ENCODE measurements at regions not wholly inside any gene's neighbourhood (a gene's known extent, or its start where the extent isn't known, plus 50 kb on each side); places are given as distances from the start of the nearest gene placed in this dataset.

DNA sequence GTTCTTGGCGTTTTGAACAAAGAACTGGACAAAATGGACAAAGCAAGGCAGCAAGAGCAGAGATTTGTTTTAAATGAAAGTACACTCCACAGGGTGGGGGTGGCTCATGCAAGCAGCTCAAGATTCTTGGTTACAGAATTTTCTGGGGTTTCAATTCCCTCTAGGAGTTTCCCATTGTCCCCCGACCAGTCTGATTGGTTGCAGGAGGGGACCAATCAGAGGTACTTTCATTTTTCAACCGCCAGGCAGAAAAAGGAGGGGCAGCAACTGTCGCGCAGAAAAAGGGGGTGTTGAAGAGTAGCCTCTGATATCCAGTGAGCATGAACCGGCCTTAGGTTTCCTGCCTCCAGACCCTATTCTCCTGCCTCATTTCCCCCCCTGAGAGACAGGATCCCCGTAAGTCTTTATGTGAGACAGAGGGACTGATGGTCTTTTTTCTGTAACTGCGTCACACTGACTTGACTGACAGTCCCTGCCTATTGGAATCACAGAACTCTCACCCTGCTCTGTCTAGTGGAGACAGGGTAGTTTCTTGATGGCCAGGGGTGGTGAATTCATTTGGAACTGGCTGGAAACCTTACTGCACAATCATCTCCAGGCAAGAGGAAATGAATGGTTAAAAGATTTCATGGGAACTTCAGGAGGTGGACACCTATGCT lies 59.4 kb upstream of the ALOX12 start:
- DNase-seq (no peak), ATAC-seq (peak; percentile 53 to 90 (median 68))
- Histone ChIP-seq H3K4me1 (peaks cover 3% of the 10 kb centered on the region), H3K4me3 (peak overlapping the region; percentile 73), H3K27ac (peak overlapping the region; percentile 64), H3K9me3 (no peaks in the 10 kb centered on the region), H3K36me3 (ENCODE audit: insufficient read depth in 1 of 2, low read depth in 1 of 2) (no peaks in the 10 kb centered on the region), H3K27me3 (ENCODE audit: insufficient read depth in 3 of 3, low read length in 2 of 3) (no peaks in the 10 kb centered on the region)
- TF ChIP-seq, protein P1, sequence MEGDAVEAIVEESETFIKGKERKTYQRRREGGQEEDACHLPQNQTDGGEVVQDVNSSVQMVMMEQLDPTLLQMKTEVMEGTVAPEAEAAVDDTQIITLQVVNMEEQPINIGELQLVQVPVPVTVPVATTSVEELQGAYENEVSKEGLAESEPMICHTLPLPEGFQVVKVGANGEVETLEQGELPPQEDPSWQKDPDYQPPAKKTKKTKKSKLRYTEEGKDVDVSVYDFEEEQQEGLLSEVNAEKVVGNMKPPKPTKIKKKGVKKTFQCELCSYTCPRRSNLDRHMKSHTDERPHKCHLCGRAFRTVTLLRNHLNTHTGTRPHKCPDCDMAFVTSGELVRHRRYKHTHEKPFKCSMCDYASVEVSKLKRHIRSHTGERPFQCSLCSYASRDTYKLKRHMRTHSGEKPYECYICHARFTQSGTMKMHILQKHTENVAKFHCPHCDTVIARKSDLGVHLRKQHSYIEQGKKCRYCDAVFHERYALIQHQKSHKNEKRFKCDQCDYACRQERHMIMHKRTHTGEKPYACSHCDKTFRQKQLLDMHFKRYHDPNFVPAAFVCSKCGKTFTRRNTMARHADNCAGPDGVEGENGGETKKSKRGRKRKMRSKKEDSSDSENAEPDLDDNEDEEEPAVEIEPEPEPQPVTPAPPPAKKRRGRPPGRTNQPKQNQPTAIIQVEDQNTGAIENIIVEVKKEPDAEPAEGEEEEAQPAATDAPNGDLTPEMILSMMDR (IDR thresholded peaks at IDR 0.05): no peak
- intact Hi-C loops (cut with DNase I): no loop called here
- 45 to 65% (median 51%) methylated on average over 8 of the region's 8 CpGs for WGBS, 3 donors

DNA sequence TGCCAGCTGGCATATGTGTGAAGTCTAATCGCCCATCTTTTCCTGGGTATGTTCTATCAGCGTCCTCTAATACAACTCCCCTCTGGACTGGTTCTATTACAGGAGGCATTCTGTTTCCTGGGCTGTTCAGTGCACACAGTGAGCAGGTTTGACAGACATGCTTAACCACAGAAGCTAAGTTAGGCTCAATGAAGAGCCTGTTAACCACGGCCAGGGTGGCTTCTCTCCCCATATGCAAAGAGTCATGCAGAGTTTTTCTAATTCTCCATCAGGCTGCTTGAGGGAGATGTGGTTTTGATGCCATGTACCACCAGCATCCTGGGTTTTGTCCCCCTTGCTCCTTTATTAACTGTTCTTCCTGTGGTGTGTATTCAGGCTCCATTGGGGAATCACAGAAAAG lies 57.2 kb upstream of the ALOX12 start:
- Histone ChIP-seq H3K9me3 (no peaks in the 10 kb centered on the region), H3K4me1 (peaks cover 3% of the 10 kb centered on the region), H3K36me3 (ENCODE audit: insufficient read depth in 1 of 2, low read depth in 1 of 2) (no peaks in the 10 kb centered on the region), H3K27ac (no peak overlapping the region), H3K4me3 (no peak overlapping the region), H3K27me3 (ENCODE audit: insufficient read depth in 3 of 3, low read length in 2 of 3) (no peaks in the 10 kb centered on the region)
- intact Hi-C loops (cut with DNase I): no loop called here
- ATAC-seq: no peak
- TF ChIP-seq, protein P1 (IDR thresholded peaks at IDR 0.05): no peak
- no peak for DNase-seq
- WGBS, 3 donors: 62 to 76% (median 69%) methylated on average over 3 of the region's 3 CpGs

DNA sequence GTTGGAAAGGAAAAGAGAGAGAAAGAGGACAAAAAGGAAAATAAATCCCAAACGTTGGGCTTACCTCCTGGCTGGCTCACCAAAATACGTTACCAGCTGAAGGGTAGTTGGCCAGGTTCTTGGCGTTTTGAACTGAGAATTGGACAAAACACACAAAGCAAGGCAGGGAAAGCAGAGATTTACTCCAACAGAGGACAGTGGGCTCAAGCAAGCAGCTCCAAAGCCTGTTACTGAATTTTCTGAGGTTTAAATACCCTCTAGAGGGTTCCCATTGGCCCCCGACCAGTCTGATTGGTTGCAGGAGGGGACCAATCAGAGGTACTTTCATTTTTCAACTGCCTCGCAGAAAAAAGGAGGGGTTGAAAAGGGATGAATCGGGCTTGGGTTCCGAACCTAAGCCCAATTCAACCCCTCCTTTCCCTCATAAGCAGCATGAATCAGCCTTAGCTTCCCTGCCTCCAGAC lies 55.6 kb upstream of the ALOX12 start:
- Histone ChIP-seq H3K4me3 (peak overlapping the region; percentile 69), H3K36me3 (ENCODE audit: insufficient read depth in 1 of 2, low read depth in 1 of 2) (no peaks in the 10 kb centered on the region), H3K27ac (peak overlapping the region; percentile 44), H3K9me3 (no peaks in the 10 kb centered on the region), H3K27me3 (ENCODE audit: insufficient read depth in 3 of 3, low read length in 2 of 3) (no peaks in the 10 kb centered on the region), H3K4me1 (peaks cover 3% of the 10 kb centered on the region)
- intact Hi-C loops (cut with DNase I): no loop called here
- TF ChIP-seq, protein P1 (IDR thresholded peaks at IDR 0.05): no peak
- 36 to 48% (median 48%) methylated on average over 7 of the region's 7 CpGs for WGBS, 3 donors
- DNase-seq (no peak), ATAC-seq (peak in 3 of 4 donors; percentile 53 to 82 (median 71))

DNA sequence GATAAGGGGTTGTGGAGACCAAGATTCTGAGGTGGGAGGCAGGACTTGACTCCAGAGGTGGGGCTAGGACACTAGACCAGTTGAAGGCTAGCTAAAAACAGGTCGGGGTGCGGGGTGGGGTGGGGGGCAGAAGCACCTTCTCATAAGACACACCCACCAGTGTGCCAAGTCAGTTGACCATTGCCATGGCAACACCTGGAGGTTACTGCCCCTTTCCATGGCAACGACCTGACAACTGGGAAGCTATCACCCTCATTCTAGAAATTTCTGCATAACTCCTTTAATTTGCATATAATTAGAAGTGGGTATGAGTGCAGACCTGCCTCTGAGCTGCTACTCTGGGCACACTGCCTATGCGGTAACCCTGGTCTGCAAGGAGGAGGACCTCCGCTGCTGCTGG lies 53.9 kb upstream of the ALOX12 start:
- 83 to 91% (median 87%) methylated on average over 5 of the region's 5 CpGs for WGBS, 3 donors

More for the DNA sequence above, 53.9 kb upstream of the ALOX12 start:
- H3K36me3 ChIP-seq (ENCODE audit: insufficient read depth in 1 of 2, low read depth in 1 of 2): no peaks in the 10 kb centered on the region
- H3K4me1 ChIP-seq: no peaks in the 10 kb centered on the region
- no peaks in the 10 kb centered on the region for H3K27me3 ChIP-seq (ENCODE audit: insufficient read depth in 3 of 3, low read length in 2 of 3)
- no peak for ATAC-seq
- DNase-seq: no peak
- intact Hi-C loops (cut with DNase I): loop anchor here in 1 of 2 donors (1.0 kb wide), 1 partner anchor 25 kb away; no protein-coding TSS in a partner anchor
- no peak overlapping the region for H3K27ac ChIP-seq
- no peak overlapping the region for H3K4me3 ChIP-seq
- no peaks in the 10 kb centered on the region for H3K9me3 ChIP-seq
- TF ChIP-seq, protein P1 (IDR thresholded peaks at IDR 0.05): no peak
